HG02759 (cell line): ENCODE measurements at regions not wholly inside any gene's neighbourhood (a gene's known extent, or its start where the extent isn't known, plus 50 kb on each side); places are given as distances from the start of the nearest gene placed in this dataset.

ENCODE experiments used
- ATAC-seq: cut with Tn5 transposase; IDR thresholded peaks from one replicate; pipeline ENCODE4 v1.9.1; 2021; ENCODE audit warnings: mild to moderate bottlenecking, moderate library complexity; ENCODE audit not compliant: unreplicated experiment

GRCh38 chr14:97458661-97459579 lies 661.7 kb downstream of the VRK1 start:
- ATAC-seq = no peak

- ATAC-seq = no peak
These were observed 664.9 kb downstream of the VRK1 start for GRCh38 chr14:97462081-97462480.

DNA sequence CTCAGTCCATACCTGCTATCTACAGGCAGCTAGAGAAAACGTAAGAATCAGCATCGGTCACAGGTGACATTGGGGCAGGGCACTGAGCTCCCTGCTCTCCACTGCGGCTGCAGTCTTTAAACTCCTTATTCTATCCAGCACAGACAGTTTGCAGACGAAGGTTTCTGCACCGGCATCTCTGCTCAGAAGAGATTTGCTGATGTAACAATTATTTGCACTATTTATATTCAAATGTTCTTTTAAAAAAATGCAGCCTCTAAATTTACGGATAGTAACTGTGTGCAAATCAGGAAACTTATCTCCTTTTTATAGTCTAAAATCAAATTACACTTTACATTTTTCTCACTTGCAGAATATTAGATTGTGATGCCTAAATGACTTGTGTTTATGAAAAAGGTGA lies 671.0 kb downstream of the VRK1 start:
- no peak for ATAC-seq

GRCh38 chr14:97477353-97477752 lies 680.2 kb downstream of the VRK1 start:
- no peak for ATAC-seq

DNA sequence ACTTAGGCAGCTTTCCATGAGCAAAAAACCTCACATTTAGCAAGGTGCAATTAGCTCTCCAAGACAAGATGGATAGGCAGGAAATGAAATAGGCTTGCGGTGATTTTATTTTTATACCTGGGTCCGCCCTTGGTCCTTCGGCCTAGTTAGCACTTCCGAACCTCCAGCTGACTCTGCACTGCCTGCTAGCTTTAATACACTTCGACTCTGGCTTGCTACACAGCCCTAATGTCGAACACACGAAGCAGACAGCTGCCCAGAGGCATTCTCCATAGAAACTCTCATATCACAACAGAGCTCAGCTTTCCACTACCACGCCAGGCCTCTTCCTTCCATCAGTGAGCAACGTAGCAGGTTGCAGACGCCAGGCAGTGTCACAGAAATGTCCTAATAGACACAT lies 688.0 kb downstream of the VRK1 start:
- ATAC-seq = no peak

GRCh38 chr14:97486601-97487120 lies 689.5 kb downstream of the VRK1 start:
- no peak for ATAC-seq

- ATAC-seq = no peak
These were observed 692.6 kb downstream of the VRK1 start for GRCh38 chr14:97489750-97490149.

DNA sequence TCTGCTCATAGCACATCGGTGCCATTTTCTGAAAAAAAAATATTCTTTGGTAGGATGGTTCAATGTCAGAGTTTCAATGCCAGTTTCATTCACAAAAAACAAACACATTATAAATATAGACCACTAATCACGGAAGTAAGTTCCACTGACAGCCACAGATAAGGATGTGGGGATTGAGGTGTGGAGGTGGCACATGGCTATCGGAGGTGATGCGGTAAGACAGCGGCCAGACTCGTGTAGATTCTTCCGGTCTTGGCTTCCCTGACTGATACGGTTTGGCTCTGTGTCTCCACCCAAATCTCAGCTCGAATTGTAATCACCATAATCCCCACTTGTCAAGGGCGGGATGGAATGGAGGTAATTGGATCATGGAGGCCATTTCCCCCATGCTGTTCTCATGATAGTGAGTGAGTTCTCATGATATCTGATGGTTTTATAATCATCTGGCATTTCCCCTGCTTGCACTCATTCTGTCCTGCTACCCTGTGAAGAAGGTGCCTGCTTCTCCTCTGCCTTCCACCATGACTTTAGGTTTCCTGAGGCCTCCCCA lies 693.4 kb downstream of the VRK1 start:
- ATAC-seq = no peak

GRCh38 chr14:97491697-97492096 lies 694.5 kb downstream of the VRK1 start:
- ATAC-seq = no peak

GRCh38 chr14:97499790-97500481 lies 702.8 kb downstream of the VRK1 start:
- no peak for ATAC-seq

DNA sequence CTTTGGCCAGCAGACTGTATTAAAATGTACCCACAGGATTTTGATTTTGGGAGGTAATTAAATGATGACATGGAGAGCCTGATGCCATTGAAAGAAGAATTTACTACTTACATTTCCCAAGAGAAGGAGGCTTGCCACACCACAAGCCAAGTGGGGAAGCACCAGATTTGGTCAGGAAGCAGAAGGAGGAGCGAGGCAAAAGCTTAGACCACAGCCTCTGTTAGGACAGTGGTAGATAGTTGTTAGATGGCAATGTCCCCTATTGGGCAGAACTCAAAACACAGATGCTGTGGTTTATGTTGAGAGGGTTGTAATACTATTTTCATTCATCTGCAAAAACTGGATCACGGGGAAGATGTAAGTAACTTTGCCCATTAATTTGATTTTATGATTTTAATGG lies 709.4 kb downstream of the VRK1 start:
- no peak for ATAC-seq

DNA sequence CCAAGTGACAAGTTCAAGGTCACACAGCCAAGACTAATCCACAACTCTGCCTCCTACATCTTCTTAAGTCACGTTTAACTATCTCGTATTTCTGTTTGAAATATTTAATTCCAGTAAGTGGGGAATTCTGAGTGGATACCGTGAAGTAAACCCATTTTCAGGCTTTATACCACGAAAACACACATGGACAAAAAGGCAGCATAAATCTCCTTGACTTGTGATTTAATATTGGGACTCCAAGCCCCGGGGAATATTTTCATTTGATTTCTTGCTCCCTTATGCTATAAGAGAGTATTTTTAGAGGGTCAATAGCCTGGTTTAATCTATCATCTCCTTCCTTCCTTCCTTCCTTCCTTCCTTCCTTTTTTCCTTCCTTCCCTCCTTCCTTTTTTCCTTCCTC lies 716.7 kb downstream of the VRK1 start:
- no peak for ATAC-seq

DNA sequence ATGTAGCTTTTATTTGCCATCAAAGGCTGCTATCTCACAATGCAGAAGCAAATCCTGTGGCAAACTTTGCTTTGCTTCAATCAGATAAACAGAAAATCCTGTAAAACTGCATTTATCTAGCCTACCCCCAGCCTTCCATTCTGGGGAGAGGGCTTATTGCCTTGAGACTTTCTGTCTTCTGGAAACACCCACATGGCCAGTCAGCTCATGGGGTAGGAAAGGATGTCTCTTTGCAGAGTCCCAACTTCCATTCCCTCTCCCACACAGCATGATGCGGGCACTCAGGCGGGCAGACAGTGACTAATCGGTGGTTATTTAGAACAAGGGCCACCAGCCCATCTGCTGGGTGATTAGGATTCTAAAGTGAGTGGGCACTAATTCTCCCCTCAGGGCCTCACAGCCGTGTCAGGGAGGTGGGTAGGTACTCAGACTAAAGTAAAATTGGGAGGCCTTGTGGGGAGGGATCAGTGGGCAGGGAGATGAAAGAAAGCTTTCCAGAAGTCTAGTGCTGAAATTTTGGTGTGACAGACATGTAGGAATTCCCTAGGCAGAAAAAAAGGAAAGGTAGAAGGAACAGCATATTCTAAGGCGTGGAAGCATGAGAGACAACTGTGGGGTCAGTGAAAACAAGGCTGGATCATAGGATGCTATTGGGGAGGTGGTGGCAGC lies 720.5 kb downstream of the VRK1 start:
- no peak for ATAC-seq

DNA sequence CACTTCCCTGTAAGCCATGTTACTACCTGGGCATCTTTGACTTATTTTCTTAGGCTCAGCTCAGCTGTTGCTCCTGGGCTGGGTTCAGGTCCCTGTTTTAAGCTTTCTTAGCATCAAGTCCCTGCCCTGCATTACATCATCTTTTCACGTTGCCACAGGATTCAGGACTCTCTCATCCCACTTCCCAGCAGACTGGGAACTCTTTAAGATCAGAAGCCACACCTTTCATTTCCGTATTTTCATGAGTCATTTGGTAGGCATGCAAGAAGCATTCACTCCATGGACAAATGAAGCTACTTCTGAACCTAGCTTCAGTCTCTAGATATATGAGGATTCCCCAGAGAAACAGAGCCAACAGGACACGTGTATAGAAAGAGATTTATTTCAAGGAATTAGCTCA lies 726.8 kb downstream of the VRK1 start:
- no peak for ATAC-seq

- no peak for ATAC-seq
These were observed 727.6 kb downstream of the VRK1 start for GRCh38 chr14:97524589-97525319.

DNA sequence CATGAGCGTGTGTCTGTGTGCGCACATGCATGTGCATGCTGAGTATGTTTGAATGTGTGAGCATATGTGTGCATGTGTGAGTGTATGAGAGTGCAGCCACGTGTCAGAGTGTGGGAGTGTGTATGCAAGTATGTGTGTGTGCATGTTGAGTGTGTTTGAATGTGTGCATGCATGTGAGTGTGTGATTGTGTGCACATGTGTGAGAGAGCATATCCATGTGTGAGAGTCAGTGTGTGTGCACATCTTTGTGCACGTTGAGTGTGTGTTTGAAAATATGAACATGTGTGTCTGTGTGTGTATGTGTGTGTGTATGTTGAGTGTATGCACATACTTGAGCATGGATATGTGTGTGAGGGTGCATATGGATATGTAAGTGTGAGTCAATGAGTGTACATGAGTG lies 730.8 kb downstream of the VRK1 start:
- ATAC-seq = no peak

DNA sequence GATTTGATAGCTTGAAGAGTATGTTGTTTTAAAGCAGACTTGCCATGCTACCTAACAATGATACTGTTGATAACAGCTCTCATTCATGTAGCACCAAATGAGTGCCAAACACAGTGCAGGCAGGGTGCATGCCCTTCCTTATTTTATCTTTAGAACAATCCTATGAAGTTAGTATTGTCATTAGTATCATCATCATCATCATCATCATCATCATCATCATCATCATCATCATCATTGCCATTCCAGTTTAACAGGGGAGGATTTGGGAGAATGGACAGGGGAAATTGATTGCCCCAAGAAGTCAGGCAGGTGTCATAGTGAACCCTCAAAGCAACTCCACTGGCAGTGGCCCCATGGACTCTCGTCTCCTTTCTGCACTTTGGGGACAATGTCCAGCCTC lies 734.9 kb downstream of the VRK1 start:
- ATAC-seq = no peak

DNA sequence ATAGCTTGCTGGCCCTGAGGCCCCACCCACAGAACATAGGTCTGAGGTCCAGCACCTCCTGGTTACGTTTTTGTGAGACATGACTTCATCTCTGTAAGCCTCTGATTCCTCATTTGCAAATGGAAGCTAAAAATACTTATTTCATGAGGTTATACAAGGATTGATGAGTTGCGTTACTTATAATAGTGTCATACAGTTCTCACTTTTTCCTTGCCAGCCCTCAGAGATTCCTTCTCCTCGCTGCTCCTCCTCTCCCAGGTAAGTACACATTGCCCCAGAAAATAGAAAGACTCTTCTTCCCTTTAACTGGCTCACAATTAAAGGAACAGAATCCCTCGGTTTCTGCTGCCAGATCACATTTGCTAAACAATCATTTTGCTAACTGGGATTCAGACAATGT lies 739.2 kb downstream of the VRK1 start:
- ATAC-seq = no peak

DNA sequence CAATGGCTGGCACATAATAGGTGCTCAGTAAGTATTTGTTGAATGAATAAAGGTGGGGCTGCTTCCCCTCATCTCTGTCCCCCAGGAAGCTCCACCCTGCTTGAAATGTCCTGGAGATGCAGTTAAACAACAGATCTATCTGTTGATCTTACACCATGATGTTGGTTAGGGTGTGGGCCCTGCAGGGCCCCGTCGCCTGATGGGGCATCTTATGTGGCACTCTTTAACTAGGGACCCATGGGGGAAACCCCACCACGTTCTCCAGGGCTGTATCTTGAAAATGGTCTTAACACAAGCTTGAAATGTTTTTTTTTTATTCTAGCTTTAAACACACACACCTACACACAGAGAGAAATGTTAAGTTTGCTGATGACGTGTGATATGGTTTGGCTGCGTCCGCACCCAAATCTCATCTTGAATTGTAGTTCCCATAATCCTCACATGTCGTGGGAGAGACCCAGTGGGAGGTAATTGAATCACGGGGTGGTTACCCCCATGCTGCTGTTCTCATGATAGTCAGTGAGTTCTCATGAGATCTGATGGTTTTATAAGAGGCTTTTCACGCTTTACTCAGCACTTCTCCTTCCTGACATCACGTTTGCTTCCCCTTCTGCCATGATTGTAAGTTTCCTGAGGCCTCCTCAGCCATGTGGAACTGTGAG lies 741.7 kb downstream of the VRK1 start:
- no peak for ATAC-seq

DNA sequence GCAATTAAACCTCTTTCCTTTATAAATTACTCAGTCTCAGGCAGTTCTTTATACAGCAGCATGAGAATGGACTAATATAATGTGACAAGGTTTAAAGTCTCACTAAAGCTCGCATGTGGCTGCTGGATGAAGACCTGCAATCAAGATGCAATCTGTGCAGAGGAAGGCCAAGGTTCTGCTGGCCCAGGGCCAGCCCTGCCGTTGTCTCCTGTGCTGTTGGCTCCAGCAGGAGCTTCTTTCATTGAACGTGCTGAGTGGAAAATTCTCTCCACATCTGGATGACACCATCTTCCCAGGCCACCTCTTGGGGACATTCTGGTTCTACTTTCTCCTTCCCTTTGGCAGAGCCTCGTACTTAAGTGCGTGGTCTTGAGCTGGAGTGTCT lies 742.2 kb downstream of the VRK1 start:
- ATAC-seq = no peak
